ENCODE measurements at regions not wholly inside any gene's neighbourhood (a gene's known extent, or its start where the extent isn't known, plus 50 kb on each side); places are given as distances from the start of the nearest gene placed in this dataset.

DNA sequence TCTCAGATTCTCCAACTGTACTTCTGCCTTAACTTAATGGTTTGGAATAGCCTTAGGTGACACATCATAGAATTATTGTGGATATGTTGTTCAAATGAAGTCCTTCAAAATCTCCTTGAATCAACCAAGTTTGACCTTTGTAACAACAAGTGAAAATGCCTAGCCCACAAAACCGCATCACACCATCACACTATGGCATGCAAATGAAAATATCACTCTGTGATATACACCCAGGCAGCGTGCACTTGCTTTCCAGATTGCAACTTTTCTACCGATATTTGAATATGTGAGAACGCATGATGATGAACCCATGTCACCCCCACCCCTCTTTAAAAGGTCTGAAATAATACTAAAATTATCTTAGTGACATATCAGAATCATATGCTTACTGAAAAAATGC lies 656.7 kb downstream of the GABRG1 start:
- TF ChIP-seq, protein P1, sequence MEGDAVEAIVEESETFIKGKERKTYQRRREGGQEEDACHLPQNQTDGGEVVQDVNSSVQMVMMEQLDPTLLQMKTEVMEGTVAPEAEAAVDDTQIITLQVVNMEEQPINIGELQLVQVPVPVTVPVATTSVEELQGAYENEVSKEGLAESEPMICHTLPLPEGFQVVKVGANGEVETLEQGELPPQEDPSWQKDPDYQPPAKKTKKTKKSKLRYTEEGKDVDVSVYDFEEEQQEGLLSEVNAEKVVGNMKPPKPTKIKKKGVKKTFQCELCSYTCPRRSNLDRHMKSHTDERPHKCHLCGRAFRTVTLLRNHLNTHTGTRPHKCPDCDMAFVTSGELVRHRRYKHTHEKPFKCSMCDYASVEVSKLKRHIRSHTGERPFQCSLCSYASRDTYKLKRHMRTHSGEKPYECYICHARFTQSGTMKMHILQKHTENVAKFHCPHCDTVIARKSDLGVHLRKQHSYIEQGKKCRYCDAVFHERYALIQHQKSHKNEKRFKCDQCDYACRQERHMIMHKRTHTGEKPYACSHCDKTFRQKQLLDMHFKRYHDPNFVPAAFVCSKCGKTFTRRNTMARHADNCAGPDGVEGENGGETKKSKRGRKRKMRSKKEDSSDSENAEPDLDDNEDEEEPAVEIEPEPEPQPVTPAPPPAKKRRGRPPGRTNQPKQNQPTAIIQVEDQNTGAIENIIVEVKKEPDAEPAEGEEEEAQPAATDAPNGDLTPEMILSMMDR (IDR thresholded peaks at IDR 0.05) = no peak
- TF ChIP-seq POLR2A (IDR thresholded peaks at IDR 0.05) = no peak

Measured in uterus (tissue), 2 donors.